DOHH2 (cell line): ENCODE measurements at regions not wholly inside any gene's neighbourhood (a gene's known extent, or its start where the extent isn't known, plus 50 kb on each side); places are given as distances from the start of the nearest gene placed in this dataset.
"Not testable (repeated sequence)": the region's sequence is repeated elsewhere in the genome, so short reads cannot be mapped to it uniquely, and the experiment has no call there.

Experiments
- EZH2phosphoT487 ChIP-seq: fragments of 200-600 bp; sonication (generic); IDR thresholded peaks from 2 replicates; pipeline ENCODE4 v1.6.1; 2017; ENCODE audit warnings: borderline replicate concordance, mild to moderate bottlenecking, antibody characterized with exemption, low read length, moderate library complexity, mixed read lengths
- TF ChIP-seq, protein P1 (sequence below): fragments of 200-600 bp; sonication (generic); IDR thresholded peaks from one replicate; pipeline ENCODE4 v1.5.1; 2014; ENCODE audit warnings: antibody characterized with exemption, mild to moderate bottlenecking, low read depth, low read length; ENCODE audit not compliant: poor library complexity, severe bottlenecking

DNA sequence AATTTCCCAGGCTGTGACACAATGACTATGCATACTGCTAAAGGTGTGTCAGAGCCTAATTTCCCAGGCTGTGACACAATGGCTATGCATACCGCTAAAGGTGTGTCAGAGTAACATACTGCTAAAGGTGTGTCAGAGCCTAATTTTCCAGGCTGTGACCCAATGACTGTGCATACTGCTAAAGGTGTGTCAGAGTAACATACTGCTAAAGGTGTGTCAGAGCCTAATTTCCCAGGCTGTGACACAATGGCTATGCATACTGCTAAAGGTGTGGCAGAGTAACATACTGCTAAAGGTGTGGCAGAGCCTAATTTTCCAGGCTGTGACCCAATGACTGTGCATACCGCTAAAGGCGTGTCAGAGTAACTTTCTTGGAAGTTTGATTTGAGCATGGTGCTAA is 132.9 kb downstream of the BOD1 start:
- TF ChIP-seq, protein P1, sequence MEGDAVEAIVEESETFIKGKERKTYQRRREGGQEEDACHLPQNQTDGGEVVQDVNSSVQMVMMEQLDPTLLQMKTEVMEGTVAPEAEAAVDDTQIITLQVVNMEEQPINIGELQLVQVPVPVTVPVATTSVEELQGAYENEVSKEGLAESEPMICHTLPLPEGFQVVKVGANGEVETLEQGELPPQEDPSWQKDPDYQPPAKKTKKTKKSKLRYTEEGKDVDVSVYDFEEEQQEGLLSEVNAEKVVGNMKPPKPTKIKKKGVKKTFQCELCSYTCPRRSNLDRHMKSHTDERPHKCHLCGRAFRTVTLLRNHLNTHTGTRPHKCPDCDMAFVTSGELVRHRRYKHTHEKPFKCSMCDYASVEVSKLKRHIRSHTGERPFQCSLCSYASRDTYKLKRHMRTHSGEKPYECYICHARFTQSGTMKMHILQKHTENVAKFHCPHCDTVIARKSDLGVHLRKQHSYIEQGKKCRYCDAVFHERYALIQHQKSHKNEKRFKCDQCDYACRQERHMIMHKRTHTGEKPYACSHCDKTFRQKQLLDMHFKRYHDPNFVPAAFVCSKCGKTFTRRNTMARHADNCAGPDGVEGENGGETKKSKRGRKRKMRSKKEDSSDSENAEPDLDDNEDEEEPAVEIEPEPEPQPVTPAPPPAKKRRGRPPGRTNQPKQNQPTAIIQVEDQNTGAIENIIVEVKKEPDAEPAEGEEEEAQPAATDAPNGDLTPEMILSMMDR = not testable (repeated sequence)
- TF ChIP-seq EZH2phosphoT487 = not testable (repeated sequence)
